H1 (cell line): ENCODE measurements at regions not wholly inside any gene's neighbourhood (a gene's known extent, or its start where the extent isn't known, plus 50 kb on each side); places are given as distances from the start of the nearest gene placed in this dataset.
"Not testable (repeated sequence)": the region's sequence is repeated elsewhere in the genome, so short reads cannot be mapped to it uniquely, and the experiment has no call there.

Source experiments
- CTCF ChIA-PET: fragments of 300-600 bp; sonication (Branson Sonifier 250); formaldehyde crosslinking; loops from one replicate; lab custom pipeline; 2021; ENCODE audit not compliant: partially characterized antibody; lab: Charles Lee
- POLR2A ChIA-PET: fragments of 300-600 bp; sonication (Branson Sonifier 250); formaldehyde crosslinking; loops from one replicate; lab custom pipeline; 2021; ENCODE audit warnings: inconsistent platforms; ENCODE audit not compliant: partially characterized antibody; lab: Charles Lee
- DNase-seq, 2 experiments: peaks; one replicate each; pipeline versions ENCODE4 v3.0.0 to v3.0.0-alpha.2; 2010 to 2022; ENCODE audit warnings: low spot score in 2 of 2, low read depth in 1 of 2, mixed read lengths in 1 of 2
- FAIRE-seq: peaks from 2 replicates; lab custom pipeline; 2011; peaks lifted over from hg19 to GRCh38; lab: Jason Lieb, UNC
- H2AFZ ChIP-seq: 2 replicates; pipeline ENCODE4 v1.8.1; 2012; ENCODE audit warnings: low read length, inconsistent platforms
- H2AK5ac ChIP-seq: 2 replicates; pipeline ENCODE4 v1.6.1; 2013; ENCODE audit warnings: low read depth, low read length
- H2BK120ac ChIP-seq: replicated peaks from 2 replicates; pipeline ENCODE3; 2013; ENCODE audit warnings: low read depth, low read length, inconsistent platforms
- H2BK12ac ChIP-seq: 2 replicates; pipeline ENCODE4 v1.6.1; 2013; ENCODE audit warnings: low read depth, low read length
- H2BK15ac ChIP-seq: 2 replicates; pipeline ENCODE4 v1.6.1; 2013; ENCODE audit warnings: low read length
- H2BK20ac ChIP-seq: 2 replicates; pipeline ENCODE4 v1.6.1; 2013; ENCODE audit warnings: low read length
- H2BK5ac ChIP-seq: 2 replicates; pipeline ENCODE4 v1.6.1; 2013; ENCODE audit warnings: low read depth, low read length
- H3K14ac ChIP-seq: 2 replicates; pipeline ENCODE4 v1.6.1; 2013; ENCODE audit warnings: inconsistent platforms; ENCODE audit not compliant: insufficient read length
- H3K18ac ChIP-seq: 2 replicates; pipeline ENCODE4 v1.6.1; 2013; ENCODE audit warnings: low read length; ENCODE audit errors: extremely low read depth
- H3K23ac ChIP-seq: 2 replicates; pipeline ENCODE4 v1.6.1; 2013; ENCODE audit warnings: inconsistent platforms; ENCODE audit not compliant: insufficient read length
- H3K23me2 ChIP-seq: 2 replicates; pipeline ENCODE4 v1.6.1; 2013; ENCODE audit warnings: low read depth, low read length
- H3K27ac ChIP-seq: 2 replicates; pipeline ENCODE4 v1.6.1; 2011; ENCODE audit warnings: low read depth, low read length, inconsistent platforms
- H3K27me3 ChIP-seq, 4 experiments: replicated peaks in 1 of 4; 1 replicate in 1 of 4; 2 replicates in 3 of 4; pipeline versions ENCODE4 v1.6.1 to v1.8.1; 2011 to 2013; ENCODE audit warnings: low read length in 3 of 4, mild to moderate bottlenecking in 3 of 4, inconsistent platforms in 2 of 4, mixed read lengths in 2 of 4, moderate library complexity in 1 of 4; ENCODE audit not compliant: control insufficient read depth in 3 of 4, insufficient read depth in 3 of 4; ENCODE audit errors: extremely low read depth in 1 of 4
- H3K36me3 ChIP-seq, 4 experiments: 2 replicates each; pipeline versions ENCODE4 v1.6.1 to v1.8.1; 2011 to 2013; ENCODE audit warnings: mild to moderate bottlenecking in 4 of 4, low read length in 3 of 4, moderate library complexity in 2 of 4, control low read depth in 1 of 4, inconsistent platforms in 1 of 4; ENCODE audit not compliant: insufficient read depth in 4 of 4, control insufficient read depth in 2 of 4
- H3K4ac ChIP-seq: replicated peaks from 2 replicates; pipeline ENCODE3; 2013; ENCODE audit warnings: low read length, low read depth, mixed read lengths, inconsistent platforms; ENCODE audit not compliant: insufficient read length
- H3K4me1 ChIP-seq, 4 experiments: replicated peaks in 1 of 4; 1 replicate in 1 of 4; 2 replicates in 3 of 4; pipeline versions ENCODE4 v1.6.1 to v1.8.1; 2011 to 2013; ENCODE audit warnings: low read length in 3 of 4, inconsistent platforms in 2 of 4, mixed read lengths in 1 of 4; ENCODE audit not compliant: insufficient read depth in 4 of 4, control insufficient read depth in 3 of 4
- H3K4me2 ChIP-seq, 2 experiments: 2 replicates each; pipeline versions ENCODE4 v1.6.1 to v1.8.1; 2011 to 2013; ENCODE audit warnings: low read depth in 2 of 2, low read length in 2 of 2, control low read depth in 1 of 2, inconsistent platforms in 1 of 2, mild to moderate bottlenecking in 1 of 2; ENCODE audit not compliant: insufficient read depth in 1 of 2
- H3K4me3 ChIP-seq, 4 experiments: fragments of 200-600, 300-600 bp in 1 of 4; sonication (generic), shearing (Covaris generic), sonication (Bioruptor Twin) in 1 of 4; 2 replicates each; pipeline versions ENCODE4 v1.5.1 to v1.8.1; 2011 to 2016; ENCODE audit warnings: low read length in 4 of 4, low read depth in 3 of 4, control low read depth in 2 of 4, inconsistent platforms in 2 of 4, mild to moderate bottlenecking in 2 of 4, mixed read lengths in 1 of 4, moderate library complexity in 1 of 4; ENCODE audit not compliant: insufficient read depth in 2 of 4; ENCODE audit errors: extremely low read depth in 1 of 4
- H3K56ac ChIP-seq: replicated peaks from 2 replicates; pipeline ENCODE3; 2013; ENCODE audit warnings: low read depth, mild to moderate bottlenecking, mixed read lengths, low read length, inconsistent platforms; ENCODE audit not compliant: insufficient read length
- H3K79me1 ChIP-seq: 2 replicates; pipeline ENCODE4 v1.6.1; 2013; ENCODE audit warnings: low read depth, low read length, control low read depth
- H3K79me2 ChIP-seq, 2 experiments: 2 replicates each; pipeline versions ENCODE4 v1.6.1 to v1.8.1; 2012 to 2013; ENCODE audit warnings: low read length in 2 of 2, mild to moderate bottlenecking in 2 of 2, inconsistent platforms in 1 of 2; ENCODE audit not compliant: insufficient read depth in 2 of 2, control insufficient read depth in 1 of 2
- H3K9ac ChIP-seq, 4 experiments: replicated peaks in 1 of 4; 1 replicate in 1 of 4; 2 replicates in 3 of 4; pipeline versions ENCODE4 v1.6.1 to v1.8.1; 2011 to 2013; ENCODE audit warnings: low read depth in 3 of 4, low read length in 3 of 4, control low read depth in 2 of 4, mild to moderate bottlenecking in 2 of 4, moderate library complexity in 2 of 4, inconsistent platforms in 1 of 4; ENCODE audit errors: extremely low read depth in 1 of 4
- H3K9me3 ChIP-seq, 2 experiments: 2 replicates each; pipeline versions ENCODE4 v1.6.1 to v1.8.1; 2012 to 2013; ENCODE audit warnings: mild to moderate bottlenecking in 2 of 2, moderate library complexity in 2 of 2, control low read depth in 1 of 2, inconsistent platforms in 1 of 2, low read depth in 1 of 2, low read length in 1 of 2, mixed read lengths in 1 of 2; ENCODE audit not compliant: insufficient read depth in 2 of 2
- H4K20me1 ChIP-seq, 2 experiments: replicated peaks in 1 of 2; 2 replicates each; pipeline versions ENCODE3 to v1.8.1; 2011 to 2013; ENCODE audit warnings: inconsistent platforms in 2 of 2, low read length in 2 of 2, mild to moderate bottlenecking in 1 of 2; ENCODE audit not compliant: insufficient read depth in 2 of 2, control insufficient read depth in 1 of 2
- H4K5ac ChIP-seq: 2 replicates; pipeline ENCODE4 v1.6.1; 2013; ENCODE audit warnings: low read length, low read depth, mixed read lengths, inconsistent platforms; ENCODE audit not compliant: insufficient read length
- H4K8ac ChIP-seq: 2 replicates; pipeline ENCODE4 v1.8.0; 2013; ENCODE audit warnings: mild to moderate bottlenecking, moderate library complexity, low read length, inconsistent platforms; ENCODE audit not compliant: insufficient read depth; ENCODE audit errors: extremely low read depth
- H4K91ac ChIP-seq: replicated peaks from 2 replicates; pipeline ENCODE3; 2013; ENCODE audit warnings: low read length, mixed read lengths, inconsistent platforms; ENCODE audit not compliant: insufficient read length
- WGBS, 2 experiments: shearing (Covaris generic) in 1 of 2; methylation state at CpG; one replicate each; pipeline versions ENCODE4 v1.1.6 to v1.1.7; 2013 to 2015; ENCODE audit warnings: low lambda C conversion rate in 2 of 2, mixed read lengths in 2 of 2, inconsistent platforms in 1 of 2, low coverage in 1 of 2, missing lambda C conversion rate in 1 of 2; ENCODE audit not compliant: insufficient replicate concordance in 2 of 2, insufficient coverage in 1 of 2, insufficient read length in 1 of 2; ENCODE audit errors: extremely low coverage in 1 of 2, missing lambda C conversion rate in 1 of 2; 5-methylcytosine and 5-hydroxymethylcytosine counted together

- H3K23ac ChIP-seq, H3K4me2 ChIP-seq, POLR2A ChIA-PET, CTCF ChIA-PET, H3K56ac ChIP-seq, H3K14ac ChIP-seq, H3K4me1 ChIP-seq, H4K5ac ChIP-seq, H2BK20ac ChIP-seq, H3K9me3 ChIP-seq, H3K27ac ChIP-seq, H4K8ac ChIP-seq, H2AFZ ChIP-seq, H3K79me1 ChIP-seq, DNase-seq, H3K79me2 ChIP-seq, H2BK5ac ChIP-seq, H3K18ac ChIP-seq, H3K4ac ChIP-seq, FAIRE-seq, H4K20me1 ChIP-seq, H3K36me3 ChIP-seq, H3K23me2 ChIP-seq, H2BK120ac ChIP-seq, H3K27me3 ChIP-seq, H4K91ac ChIP-seq, H2AK5ac ChIP-seq, H3K4me3 ChIP-seq, H3K9ac ChIP-seq, H2BK12ac ChIP-seq, H2BK15ac ChIP-seq: not testable (repeated sequence)
- WGBS, 2 experiments = 94% methylated on average over 12 of the region's 12 CpGs; no CpG with 5 or more reads in 1 of the 2 experiments
Measured at GRCh38 chr16:29116207-29116606, 131.4 kb downstream of the LAT start.

DNA sequence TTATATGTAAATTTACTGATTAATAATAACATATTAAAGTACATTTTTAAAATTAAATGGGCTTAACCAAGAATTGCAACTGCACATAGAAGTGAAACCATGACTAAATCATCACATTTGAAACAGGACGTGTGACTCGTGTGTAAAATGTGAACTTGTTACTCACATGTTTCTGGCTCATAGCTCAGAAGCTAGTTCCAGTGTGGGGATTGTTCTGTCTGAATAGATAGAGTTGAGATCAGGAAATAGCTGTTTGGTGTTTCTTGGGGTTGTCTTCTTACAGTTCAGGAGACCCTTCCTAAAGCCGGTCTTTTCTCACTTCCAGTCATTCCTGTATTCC is 130.9 kb downstream of the LAT start:
- H3K14ac ChIP-seq, H4K8ac ChIP-seq, H3K4ac ChIP-seq, H2BK12ac ChIP-seq, H3K18ac ChIP-seq, H3K36me3 ChIP-seq, H3K56ac ChIP-seq, H2BK5ac ChIP-seq, H3K4me2 ChIP-seq, H3K9ac ChIP-seq, H3K27me3 ChIP-seq, H2BK15ac ChIP-seq, H3K23me2 ChIP-seq, H3K4me1 ChIP-seq, H3K27ac ChIP-seq, H3K9me3 ChIP-seq, H4K91ac ChIP-seq, H4K5ac ChIP-seq, FAIRE-seq, H2AK5ac ChIP-seq, H2BK120ac ChIP-seq, H2BK20ac ChIP-seq, H3K4me3 ChIP-seq, POLR2A ChIA-PET, H4K20me1 ChIP-seq, H3K23ac ChIP-seq, H3K79me1 ChIP-seq, H2AFZ ChIP-seq, DNase-seq, CTCF ChIA-PET, H3K79me2 ChIP-seq: not testable (repeated sequence)
- 86% methylated on average over 3 of the region's 3 CpGs; no CpG with 5 or more reads in 1 of the 2 experiments for WGBS, 2 experiments
